GM21723 (cell line): ENCODE measurements at regions not wholly inside any gene's neighbourhood (a gene's known extent, or its start where the extent isn't known, plus 50 kb on each side); places are given as distances from the start of the nearest gene placed in this dataset.

Experiments used
- ATAC-seq: cut with Tn5 transposase; IDR thresholded peaks from one replicate; pipeline ENCODE4 v1.9.1; 2021; ENCODE audit warnings: mild to moderate bottlenecking, moderate library complexity; ENCODE audit not compliant: unreplicated experiment

- no peak for ATAC-seq
Observed at GRCh38 chr12:41897593-41897992, 247.1 kb downstream of the GXYLT1 start.

GRCh38 chr12:41893491-41893890, 251.2 kb downstream of the GXYLT1 start:
- ATAC-seq, result no peak

GRCh38 chr12:41892302-41892701, 252.4 kb downstream of the GXYLT1 start:
- ATAC-seq, result no peak

GRCh38 chr12:41891226-41891625, 253.4 kb downstream of the GXYLT1 start:
- no peak for ATAC-seq

GRCh38 chr12:41888285-41888684, 256.4 kb downstream of the GXYLT1 start:
- no peak for ATAC-seq

GRCh38 chr12:41881891-41882805, 262.5 kb downstream of the GXYLT1 start:
- ATAC-seq, result no peak

GRCh38 chr12:41869432-41869831, 275.2 kb downstream of the GXYLT1 start:
- no peak for ATAC-seq

- no peak for ATAC-seq
Observed at GRCh38 chr12:41866878-41867430, 277.7 kb downstream of the GXYLT1 start.

- ATAC-seq, result no peak
Observed at GRCh38 chr12:41856228-41856627, 288.4 kb downstream of the GXYLT1 start.

- ATAC-seq, result no peak
Observed at GRCh38 chr12:41850046-41850445, 294.6 kb downstream of the GXYLT1 start.

- ATAC-seq, result no peak
Observed at GRCh38 chr12:41846718-41847117, 298.0 kb downstream of the GXYLT1 start.

- ATAC-seq, result no peak
Observed at GRCh38 chr12:41836416-41836815, 308.3 kb downstream of the GXYLT1 start.

GRCh38 chr12:41835556-41835955, 309.1 kb downstream of the GXYLT1 start:
- no peak for ATAC-seq

GRCh38 chr12:41819948-41820347, 324.7 kb downstream of the GXYLT1 start:
- no peak for ATAC-seq

- no peak for ATAC-seq
Observed at GRCh38 chr12:41804026-41804425, 340.6 kb downstream of the GXYLT1 start.

- no peak for ATAC-seq
Observed at GRCh38 chr12:41802803-41803202, 341.9 kb downstream of the GXYLT1 start.

- no peak for ATAC-seq
Observed at GRCh38 chr12:41801261-41801660, 343.4 kb downstream of the GXYLT1 start.

- ATAC-seq, result no peak
Observed at GRCh38 chr12:41799671-41800070, 345.0 kb downstream of the GXYLT1 start.

- no peak for ATAC-seq
Observed at GRCh38 chr12:41795910-41796309, 348.8 kb downstream of the GXYLT1 start.

- no peak for ATAC-seq
Observed at GRCh38 chr12:41795051-41795600, 349.5 kb downstream of the GXYLT1 start.

GRCh38 chr12:41794336-41794735, 350.3 kb downstream of the GXYLT1 start:
- ATAC-seq, result no peak

- ATAC-seq, result no peak
Observed at GRCh38 chr12:41784957-41785356, 359.7 kb downstream of the GXYLT1 start.
